ENCODE measurements at regions not wholly inside any gene's neighbourhood (a gene's known extent, or its start where the extent isn't known, plus 50 kb on each side); places are given as distances from the start of the nearest gene placed in this dataset.

GRCh38 chr11:116654526-116654925 is 118.3 kb downstream of the BUD13 start:
- TF ChIP-seq CTCF (IDR thresholded peaks at IDR 0.05; ENCODE audit: borderline replicate concordance, insufficient read depth, low read depth, low read length), result no peak
- H3K4me3 ChIP-seq (ENCODE audit: low read depth, low read length), result no peak overlapping the region

- no peak for TF ChIP-seq CTCF (IDR thresholded peaks at IDR 0.05; ENCODE audit: borderline replicate concordance, insufficient read depth, low read depth, low read length)
- H3K4me3 ChIP-seq (ENCODE audit: low read depth, low read length), result no peak overlapping the region
Measured at GRCh38 chr11:116653206-116653605, 119.6 kb downstream of the BUD13 start.

- TF ChIP-seq CTCF (IDR thresholded peaks at IDR 0.05; ENCODE audit: borderline replicate concordance, insufficient read depth, low read depth, low read length), result no peak
- H3K4me3 ChIP-seq (ENCODE audit: low read depth, low read length), result no peak overlapping the region
Measured at GRCh38 chr11:116651737-116652237, 121.0 kb downstream of the BUD13 start.

- no peak overlapping the region for H3K4me3 ChIP-seq (ENCODE audit: low read depth, low read length)
- no peak for TF ChIP-seq CTCF (IDR thresholded peaks at IDR 0.05; ENCODE audit: borderline replicate concordance, insufficient read depth, low read depth, low read length)
Measured at GRCh38 chr11:116651098-116651736, 121.6 kb downstream of the BUD13 start.

GRCh38 chr11:116650052-116650451 is 122.7 kb downstream of the BUD13 start:
- no peak for TF ChIP-seq CTCF (IDR thresholded peaks at IDR 0.05; ENCODE audit: borderline replicate concordance, insufficient read depth, low read depth, low read length)
- no peak overlapping the region for H3K4me3 ChIP-seq (ENCODE audit: low read depth, low read length)

- TF ChIP-seq CTCF (IDR thresholded peaks at IDR 0.05; ENCODE audit: borderline replicate concordance, insufficient read depth, low read depth, low read length), result no peak
Measured at GRCh38 chr11:116649268-116649667, 123.5 kb downstream of the BUD13 start.

More at GRCh38 chr11:116649268-116649667, 123.5 kb downstream of the BUD13 start:
- H3K4me3 ChIP-seq (ENCODE audit: low read depth, low read length), result no peak overlapping the region

Measured in GM12875 (cell line).